Body of pancreas (tissue), 4 donors: ENCODE measurements at regions not wholly inside any gene's neighbourhood (a gene's known extent, or its start where the extent isn't known, plus 50 kb on each side); places are given as distances from the start of the nearest gene placed in this dataset.

ENCODE experiments used
- POLR2A ChIP-seq, 3 donors: fragments of 450-650 bp; IDR thresholded peaks; one replicate each; pipeline ENCODE4 v1.6.1; 2016; ENCODE audit warnings: antibody characterized with exemption in 3 of 3, mild to moderate bottlenecking in 2 of 3
- TF ChIP-seq, protein P1 (sequence below), 7 experiments: fragments of 450-650 bp in 4 of 7; fragments of 200-600 bp in 3 of 7; sonication (generic) in 3 of 7; IDR thresholded peaks; one replicate each; pipeline ENCODE4 v1.5.1; 2016 to 2019; ENCODE audit warnings: antibody characterized with exemption in 7 of 7

GRCh38 chr11:32307471-32307870 lies 127.9 kb downstream of the WT1 start:
- TF ChIP-seq, protein P1, sequence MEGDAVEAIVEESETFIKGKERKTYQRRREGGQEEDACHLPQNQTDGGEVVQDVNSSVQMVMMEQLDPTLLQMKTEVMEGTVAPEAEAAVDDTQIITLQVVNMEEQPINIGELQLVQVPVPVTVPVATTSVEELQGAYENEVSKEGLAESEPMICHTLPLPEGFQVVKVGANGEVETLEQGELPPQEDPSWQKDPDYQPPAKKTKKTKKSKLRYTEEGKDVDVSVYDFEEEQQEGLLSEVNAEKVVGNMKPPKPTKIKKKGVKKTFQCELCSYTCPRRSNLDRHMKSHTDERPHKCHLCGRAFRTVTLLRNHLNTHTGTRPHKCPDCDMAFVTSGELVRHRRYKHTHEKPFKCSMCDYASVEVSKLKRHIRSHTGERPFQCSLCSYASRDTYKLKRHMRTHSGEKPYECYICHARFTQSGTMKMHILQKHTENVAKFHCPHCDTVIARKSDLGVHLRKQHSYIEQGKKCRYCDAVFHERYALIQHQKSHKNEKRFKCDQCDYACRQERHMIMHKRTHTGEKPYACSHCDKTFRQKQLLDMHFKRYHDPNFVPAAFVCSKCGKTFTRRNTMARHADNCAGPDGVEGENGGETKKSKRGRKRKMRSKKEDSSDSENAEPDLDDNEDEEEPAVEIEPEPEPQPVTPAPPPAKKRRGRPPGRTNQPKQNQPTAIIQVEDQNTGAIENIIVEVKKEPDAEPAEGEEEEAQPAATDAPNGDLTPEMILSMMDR (IDR thresholded peaks at IDR 0.05), result no peak
- TF ChIP-seq POLR2A (IDR thresholded peaks at IDR 0.05), result no peak
